Aorta (tissue), 5 donors: ENCODE measurements at regions not wholly inside any gene's neighbourhood (a gene's known extent, or its start where the extent isn't known, plus 50 kb on each side); places are given as distances from the start of the nearest gene placed in this dataset.
"Not testable (repeated sequence)": the region's sequence is repeated elsewhere in the genome, so short reads cannot be mapped to it uniquely, and the experiment has no call there.

ENCODE experiments used
- ATAC-seq: fragments of 200-7000 bp; cut with Tn5 transposase; one replicate; pipeline ENCODE4 v1.9.1; 2022; ENCODE audit warnings: moderate library complexity; ENCODE audit not compliant: low FRiP score
- DNase-seq, 2 donors: peaks; one replicate each; pipeline ENCODE4 v3.0.0-alpha.2; 2020
- H3K27ac ChIP-seq, 2 donors: one replicate each; pipeline ENCODE4 v1.5.1; 2013; ENCODE audit warnings: low read length in 2 of 2, mild to moderate bottlenecking in 2 of 2, moderate library complexity in 2 of 2, control low read depth in 1 of 2, inconsistent platforms in 1 of 2, low read depth in 1 of 2
- H3K27me3 ChIP-seq, 2 donors: one replicate each; pipeline ENCODE4 v1.6.1; 2013; ENCODE audit warnings: control low read depth in 1 of 2, low read length in 1 of 2, mild to moderate bottlenecking in 1 of 2, moderate library complexity in 1 of 2; ENCODE audit not compliant: insufficient read depth in 2 of 2, control insufficient read depth in 1 of 2
- H3K36me3 ChIP-seq, 2 donors: one replicate each; pipeline ENCODE4 v1.6.1; 2013; ENCODE audit warnings: control low read depth in 1 of 2, low read length in 1 of 2, mild to moderate bottlenecking in 1 of 2; ENCODE audit not compliant: insufficient read depth in 2 of 2, control insufficient read depth in 1 of 2
- H3K4me1 ChIP-seq, 2 donors: one replicate each; pipeline ENCODE4 v1.6.1; 2013; ENCODE audit warnings: low read length in 2 of 2, control low read depth in 1 of 2, mild to moderate bottlenecking in 1 of 2, moderate library complexity in 1 of 2; ENCODE audit not compliant: insufficient read depth in 2 of 2, control insufficient read depth in 1 of 2
- H3K4me3 ChIP-seq, 2 donors: one replicate each; pipeline ENCODE4 v1.5.1; 2013; ENCODE audit warnings: low read length in 2 of 2, control low read depth in 1 of 2, mild to moderate bottlenecking in 1 of 2
- H3K9me3 ChIP-seq: one replicate; pipeline ENCODE4 v1.6.1; 2013; ENCODE audit warnings: mild to moderate bottlenecking, low read length; ENCODE audit not compliant: control insufficient read depth
- WGBS, 2 donors: extraction: QIAGEN DNeasy Blood & Tissue Kit; methylation state at CpG; one replicate each; pipeline ENCODE4 v1.1.7; 2013; 5-methylcytosine and 5-hydroxymethylcytosine counted together
- intact Hi-C, 2 donors: fragments of 100-400 bp; cut with DNase I; formaldehyde crosslinking; loops; one replicate each; pipeline versions ENCODE4 v1.14.2 to v1.15.0; 2022
- donor health status: healthy with polysubstance abuse.
- donor health status: Bipolar disorder and iron deficiency.
- donor health status: DM: no; HTN: no; CAD: no.
- donor health status: DM: no; HTN: no; CAD: no.
- donor health status: DM: yes; HTN: yes; CAD: no.

DNA sequence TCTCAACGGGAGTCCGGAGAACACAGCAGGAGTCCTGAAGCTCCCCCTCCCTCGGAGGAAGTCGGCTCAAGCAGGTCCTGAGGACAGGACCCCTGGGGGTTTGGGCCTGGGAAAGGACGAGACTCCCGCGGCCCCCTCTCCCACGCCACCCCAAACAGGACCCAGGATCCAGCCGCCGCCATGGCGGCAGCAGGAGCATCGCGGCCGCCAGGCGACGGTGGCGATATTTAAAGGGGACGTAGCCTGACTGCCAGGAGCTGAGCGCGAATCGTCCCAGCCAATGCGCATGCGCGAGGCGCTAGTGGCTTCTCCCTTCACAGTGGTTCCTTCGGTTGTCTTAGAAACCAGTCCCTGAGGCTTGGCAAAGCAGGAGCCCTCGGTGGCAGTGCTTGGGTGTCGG is 101.7 kb upstream of the FOXD4L5 start:
- H3K9me3 ChIP-seq, intact Hi-C loops, H3K27ac ChIP-seq, H3K36me3 ChIP-seq, H3K4me1 ChIP-seq, H3K4me3 ChIP-seq, H3K27me3 ChIP-seq: not testable (repeated sequence)
- WGBS, 2 donors, result 46 to 51% methylated on average over 28 of the region's 28 CpGs
- DNase-seq (peak; percentile 92 to 93), ATAC-seq (peak; percentile 74)

DNA sequence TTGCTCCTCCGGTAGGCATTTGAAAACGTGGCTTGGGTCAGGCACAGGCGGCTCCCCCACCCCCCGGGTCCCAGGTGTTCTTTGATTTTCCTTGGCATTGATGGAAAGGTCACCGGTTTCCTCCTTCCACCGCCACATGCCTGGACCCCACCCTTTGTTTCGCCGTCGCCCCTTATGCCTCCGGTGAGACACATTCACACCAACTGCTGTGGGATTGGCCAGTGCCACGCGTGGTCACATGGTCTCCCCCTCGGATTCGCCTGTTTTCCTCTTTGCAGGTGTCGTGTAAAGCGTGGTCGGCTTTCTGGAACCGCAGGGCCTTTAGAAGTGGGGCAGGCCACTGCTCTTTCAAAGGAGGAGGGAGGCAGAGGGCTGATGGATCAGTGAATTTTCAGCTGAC is 101.2 kb upstream of the FOXD4L5 start:
- 63 to 65% methylated on average over 18 of the region's 18 CpGs for WGBS, 2 donors
- H3K4me1 ChIP-seq, H3K36me3 ChIP-seq, ATAC-seq, H3K4me3 ChIP-seq, intact Hi-C loops, H3K27ac ChIP-seq, H3K27me3 ChIP-seq, H3K9me3 ChIP-seq, DNase-seq: not testable (repeated sequence)

DNA sequence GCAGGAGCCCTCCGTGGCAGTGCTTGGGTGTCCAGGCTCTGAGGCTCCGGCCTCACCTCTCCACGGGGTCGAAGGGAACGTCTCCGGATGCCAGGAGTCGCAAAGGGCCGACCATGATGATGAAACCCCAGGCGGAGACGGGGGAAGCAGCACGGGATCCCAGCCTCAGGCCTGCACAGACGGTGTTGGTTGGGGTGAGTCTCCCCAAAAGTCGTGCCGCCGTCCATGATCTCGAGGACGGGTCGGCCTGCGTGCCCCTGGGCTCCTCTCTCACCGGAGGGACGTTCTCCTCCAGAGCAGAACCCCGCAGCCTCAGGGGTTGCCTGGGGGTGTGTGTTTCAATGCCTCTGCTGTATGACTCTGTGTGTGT is 100.6 kb upstream of the FOXD4L5 start:
- not testable (repeated sequence) for ATAC-seq

DNA sequence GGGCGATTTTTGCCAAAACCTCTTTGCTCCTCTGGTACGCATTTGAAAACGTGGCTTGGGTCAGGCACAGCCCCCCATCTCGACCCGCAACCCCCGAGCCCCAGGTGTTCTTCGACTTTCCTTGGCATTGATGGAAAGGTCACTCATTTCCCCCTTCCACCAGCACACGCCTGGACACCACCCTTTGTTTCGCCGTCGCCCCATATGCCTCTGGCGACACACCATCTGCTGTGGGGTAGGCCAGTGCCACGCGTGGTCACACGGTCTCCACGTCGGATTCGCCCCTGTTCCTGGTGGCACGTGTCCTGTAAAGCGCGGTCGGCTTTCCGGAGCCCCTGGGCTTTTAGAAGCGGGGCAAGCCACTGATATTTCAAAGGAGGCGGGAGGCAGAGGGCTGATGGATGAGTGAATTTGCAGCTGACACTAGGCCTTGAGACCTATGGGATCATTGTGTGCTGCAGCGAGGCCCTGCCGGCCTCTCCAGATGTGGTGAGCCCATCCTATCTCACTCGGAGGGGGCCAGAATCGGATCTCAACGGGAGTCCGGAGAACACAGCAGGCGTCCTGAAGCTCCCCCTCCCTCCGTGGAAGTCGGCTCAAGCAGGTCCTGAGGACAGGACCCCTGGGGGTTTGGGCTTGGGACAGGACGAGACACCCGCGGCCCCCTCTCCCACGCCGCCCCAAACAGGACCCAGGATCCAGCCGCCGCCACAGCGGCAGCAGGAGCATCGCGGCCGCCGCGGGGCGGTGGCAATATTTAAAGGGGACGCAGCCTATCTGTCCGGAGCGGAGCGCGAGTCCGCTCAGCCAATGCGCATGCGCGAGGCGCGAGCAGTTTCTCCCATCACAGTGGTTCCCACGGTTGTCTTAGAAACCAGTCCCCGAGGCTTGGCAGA is 100.0 kb upstream of the FOXD4L5 start:
- H3K4me3 ChIP-seq, intact Hi-C loops, ATAC-seq, H3K9me3 ChIP-seq, H3K36me3 ChIP-seq, H3K27ac ChIP-seq, H3K27me3 ChIP-seq, H3K4me1 ChIP-seq: not testable (repeated sequence)
- DNase-seq, result peak in 1 of 2 donors; percentile 60
- 57 to 58% methylated on average over 60 to 61 of the region's 61 CpGs for WGBS, 2 donors

More for the DNA sequence above, 100.6 kb upstream of the FOXD4L5 start:
- H3K4me3 ChIP-seq, H3K9me3 ChIP-seq, H3K27ac ChIP-seq, H3K27me3 ChIP-seq, intact Hi-C loops, H3K36me3 ChIP-seq, H3K4me1 ChIP-seq: not testable (repeated sequence)
- 60 to 64% methylated on average over 22 of the region's 22 CpGs for WGBS, 2 donors
- peak in 1 of 2 donors; percentile 75 for DNase-seq

DNA sequence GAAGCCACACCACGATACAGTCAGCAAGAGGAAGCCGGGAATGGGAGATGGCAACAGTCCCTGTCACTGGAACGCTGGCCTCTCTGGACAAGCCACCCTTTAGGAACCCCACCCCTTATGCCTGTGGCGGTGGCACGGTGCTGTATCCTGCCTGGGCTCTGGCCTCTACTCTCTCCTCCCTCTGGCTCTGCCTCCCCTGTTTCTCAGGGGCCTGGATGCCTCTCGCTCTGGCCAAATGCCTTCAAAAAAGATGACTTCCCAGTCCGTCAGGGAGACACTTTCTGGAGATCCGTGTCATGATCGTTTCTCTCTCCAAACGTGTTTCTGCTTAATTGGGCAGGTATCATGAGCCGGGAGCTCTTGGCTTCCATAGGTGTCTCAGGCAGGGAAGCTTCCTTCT is 99.1 kb upstream of the FOXD4L5 start:
- H3K36me3 ChIP-seq, H3K4me1 ChIP-seq, ATAC-seq, H3K9me3 ChIP-seq, H3K4me3 ChIP-seq, intact Hi-C loops, H3K27ac ChIP-seq, H3K27me3 ChIP-seq: not testable (repeated sequence)
- peak in 1 of 2 donors; percentile 64 for DNase-seq
- 68 to 72% methylated on average over 9 to 11 of the region's 11 CpGs for WGBS, 2 donors

DNA sequence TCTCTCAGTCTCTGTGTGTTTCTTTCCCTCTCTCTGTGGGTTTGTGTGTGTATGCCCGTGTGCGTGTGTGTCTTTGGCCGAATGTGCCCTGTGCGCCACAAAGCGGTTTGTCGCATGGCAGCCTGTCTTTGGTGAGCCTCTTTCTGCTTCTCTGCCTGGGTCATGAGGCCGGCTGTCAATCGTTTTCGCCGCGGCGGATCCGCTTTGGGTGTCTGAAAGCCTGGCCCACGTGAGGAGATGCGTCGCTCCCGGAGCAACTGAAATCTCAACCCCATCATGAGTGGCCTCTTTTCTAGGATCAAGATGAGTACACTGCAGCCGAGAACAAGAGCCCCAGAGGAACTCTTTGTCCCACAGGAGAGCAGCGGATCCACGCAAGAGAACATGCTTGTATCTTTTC is 98.6 kb upstream of the FOXD4L5 start:
- DNase-seq, H3K27me3 ChIP-seq, H3K4me1 ChIP-seq, ATAC-seq, intact Hi-C loops, H3K9me3 ChIP-seq, H3K4me3 ChIP-seq, H3K36me3 ChIP-seq, H3K27ac ChIP-seq: not testable (repeated sequence)
- 81 to 82% methylated on average over 18 to 20 of the region's 20 CpGs for WGBS, 2 donors

DNA sequence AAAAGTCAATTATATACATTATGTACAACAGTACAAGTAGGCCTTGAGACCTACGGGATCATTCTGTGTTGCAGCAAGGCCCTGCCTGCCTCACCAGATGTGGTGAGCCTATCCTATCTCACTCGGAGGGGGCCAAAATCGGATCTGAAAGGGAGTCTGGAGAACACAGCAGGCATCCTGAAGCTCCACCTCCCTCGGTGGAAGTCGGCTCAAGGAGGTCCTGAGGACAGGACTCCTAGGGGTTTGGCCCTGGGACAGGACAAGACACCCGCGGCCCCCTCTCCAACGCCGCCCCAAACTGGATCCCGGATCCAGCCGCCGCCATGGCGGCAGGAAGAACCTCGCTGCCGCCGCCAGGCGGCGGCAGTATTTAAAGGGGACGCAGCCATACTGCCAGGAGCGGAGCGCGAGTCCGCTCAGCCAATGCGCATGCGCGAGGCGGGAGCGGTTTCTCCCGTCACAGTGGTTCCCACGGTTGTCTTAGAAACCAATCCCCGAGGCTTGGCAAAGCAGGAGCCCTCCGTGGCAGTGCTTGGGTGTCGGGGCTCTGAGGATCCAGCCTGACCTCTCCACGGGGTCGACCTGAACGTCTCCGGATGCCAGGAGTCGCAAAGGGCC is 97.8 kb upstream of the FOXD4L5 start:
- H3K27me3 ChIP-seq, H3K4me1 ChIP-seq, H3K27ac ChIP-seq, H3K36me3 ChIP-seq, ATAC-seq, H3K9me3 ChIP-seq, intact Hi-C loops, H3K4me3 ChIP-seq: not testable (repeated sequence)
- DNase-seq, result peak in 1 of 2 donors; percentile 56
- 48 to 52% methylated on average over 37 to 38 of the region's 38 CpGs for WGBS, 2 donors
